ENCODE measurements at regions not wholly inside any gene's neighbourhood (a gene's known extent, or its start where the extent isn't known, plus 50 kb on each side); places are given as distances from the start of the nearest gene placed in this dataset.

- no peak overlapping the region for H3K27ac ChIP-seq
- TF ChIP-seq CTCF (IDR thresholded peaks at IDR 0.05) (no peak), POLR2A (IDR thresholded peaks at IDR 0.05) (no peak)
- no peaks in the 10 kb centered on the region for H3K9me3 ChIP-seq (replicated peaks in 1 of 3)
- intact Hi-C loops (cut with DNase I) = no loop called here
- H3K4me3 ChIP-seq = no peak overlapping the region
- WGBS, 4 donors = 62 to 78% (median 72%) methylated on average over 4 of the region's 4 CpGs
- no peaks in the 10 kb centered on the region for H3K36me3 ChIP-seq (replicated peaks in 1 of 2)
- no peak for DNase-seq
- peaks cover 4% of the 10 kb centered on the region for H3K27me3 ChIP-seq
- no peaks in the 10 kb centered on the region for H3K4me1 ChIP-seq (replicated peaks in 1 of 2)
These were observed 147.1 kb upstream of the NRBF2 start for GRCh38 chr10:62985807-62986600.

GRCh38 chr10:62981096-62981495 lies 152.0 kb upstream of the NRBF2 start:
- intact Hi-C loops (cut with DNase I) = no loop called here
- Histone ChIP-seq H3K4me1 (replicated peaks in 1 of 2) (no peaks in the 10 kb centered on the region), H3K27me3 (peaks cover 4% of the 10 kb centered on the region), H3K9me3 (replicated peaks in 1 of 3) (no peaks in the 10 kb centered on the region), H3K27ac (no peak overlapping the region), H3K36me3 (replicated peaks in 1 of 2) (no peaks in the 10 kb centered on the region), H3K4me3 (no peak overlapping the region)
- TF ChIP-seq CTCF (IDR thresholded peaks at IDR 0.05) (no peak), POLR2A (IDR thresholded peaks at IDR 0.05) (no peak)
- 60 to 73% (median 67%) methylated on average over 2 of the region's 2 CpGs for WGBS, 4 donors
- DNase-seq = no peak

GRCh38 chr10:62980687-62981086 lies 152.4 kb upstream of the NRBF2 start:
- Histone ChIP-seq H3K27ac (no peak overlapping the region), H3K9me3 (replicated peaks in 1 of 3) (no peaks in the 10 kb centered on the region), H3K4me1 (replicated peaks in 1 of 2) (no peaks in the 10 kb centered on the region), H3K36me3 (replicated peaks in 1 of 2) (no peaks in the 10 kb centered on the region), H3K27me3 (peaks cover 4% of the 10 kb centered on the region), H3K4me3 (no peak overlapping the region)
- TF ChIP-seq POLR2A (IDR thresholded peaks at IDR 0.05) = no peak
- no peak for TF ChIP-seq CTCF (IDR thresholded peaks at IDR 0.05)
- intact Hi-C loops (cut with DNase I) = no loop called here
- no peak for DNase-seq
- WGBS, 4 donors = 47 to 57% (median 53%) methylated on average over 5 of the region's 5 CpGs

GRCh38 chr10:62979921-62980320 lies 153.2 kb upstream of the NRBF2 start:
- no peaks in the 10 kb centered on the region for H3K4me1 ChIP-seq (replicated peaks in 1 of 2)
- H3K4me3 ChIP-seq = no peak overlapping the region
- intact Hi-C loops (cut with DNase I) = no loop called here
- no peak overlapping the region for H3K27ac ChIP-seq
- H3K36me3 ChIP-seq (replicated peaks in 1 of 2) = no peaks in the 10 kb centered on the region
- no peak for DNase-seq
- H3K27me3 ChIP-seq = peaks cover under 1% of the 10 kb centered on the region
- H3K9me3 ChIP-seq (replicated peaks in 1 of 3) = no peaks in the 10 kb centered on the region
- TF ChIP-seq POLR2A (IDR thresholded peaks at IDR 0.05) = no peak
- TF ChIP-seq CTCF (IDR thresholded peaks at IDR 0.05) = no peak

Measured in adrenal gland (tissue), 9 donors.